Activated naive CD4-positive, alpha-beta T cell treated with anti-CD3 and anti-CD28 coated beads, Interleukin-2, amount 50 U/mL, for 16 hours (primary cell): ENCODE measurements at regions not wholly inside any gene's neighbourhood (a gene's known extent, or its start where the extent isn't known, plus 50 kb on each side); places are given as distances from the start of the nearest gene placed in this dataset.

Experiments used
- DNase-seq: peaks from one replicate; pipeline ENCODE4 v3.0.0-alpha.2; 2020

DNA sequence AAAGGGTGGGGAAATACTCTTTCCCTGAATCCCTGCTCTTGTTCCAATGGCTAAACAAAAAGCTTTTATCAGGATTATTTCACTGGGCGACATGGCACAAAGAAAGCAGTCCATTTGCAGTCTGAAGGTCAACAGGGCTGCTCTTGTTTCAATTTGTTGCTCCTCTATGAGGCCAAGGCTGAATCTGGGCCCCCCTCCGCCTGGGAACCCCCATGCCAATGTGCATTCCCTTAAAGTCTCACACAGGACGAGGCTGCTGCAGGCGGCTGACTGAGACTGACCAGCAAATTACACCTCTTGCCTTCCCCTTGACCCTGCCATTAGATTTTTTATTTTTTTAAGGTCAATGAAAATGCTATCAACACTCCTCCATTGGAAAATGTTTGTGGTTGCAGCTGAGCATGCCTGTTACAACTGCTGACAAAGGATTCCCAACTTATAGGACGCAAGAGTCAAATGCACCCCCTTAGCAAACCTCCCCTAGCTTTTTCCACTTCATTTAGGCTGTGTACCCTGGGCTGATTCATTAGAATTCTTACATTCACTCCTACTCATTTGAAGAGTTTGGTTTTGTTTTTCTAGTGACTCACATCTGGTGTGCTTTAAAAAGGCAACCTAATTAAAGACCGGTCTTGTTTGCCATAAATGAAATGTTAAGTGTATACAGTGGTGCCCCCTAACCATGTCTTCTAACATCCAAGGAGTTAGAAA is 60.8 kb upstream of the ARHGEF3 start:
- peak; percentile 23 for DNase-seq

DNA sequence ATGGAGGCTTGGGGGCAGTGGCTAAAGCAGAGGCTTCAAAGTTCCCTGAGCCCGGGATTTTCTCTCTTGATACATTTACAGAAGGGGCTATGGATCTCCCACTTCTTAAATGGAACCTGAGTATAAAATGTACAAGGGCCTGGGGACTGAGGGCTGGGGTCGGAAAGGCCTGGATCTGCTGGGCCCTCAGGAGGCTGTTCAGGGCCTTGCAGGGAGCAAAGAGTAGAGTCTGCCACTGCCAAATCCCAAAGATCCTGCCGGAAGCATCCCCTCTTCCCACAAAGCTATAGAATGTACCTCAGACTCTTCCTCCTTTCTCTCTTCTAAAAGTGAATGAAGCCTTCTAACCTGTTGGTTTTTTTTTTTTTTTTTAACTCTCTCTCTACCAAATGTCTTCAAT is 59.8 kb upstream of the ARHGEF3 start:
- DNase-seq = no peak

DNA sequence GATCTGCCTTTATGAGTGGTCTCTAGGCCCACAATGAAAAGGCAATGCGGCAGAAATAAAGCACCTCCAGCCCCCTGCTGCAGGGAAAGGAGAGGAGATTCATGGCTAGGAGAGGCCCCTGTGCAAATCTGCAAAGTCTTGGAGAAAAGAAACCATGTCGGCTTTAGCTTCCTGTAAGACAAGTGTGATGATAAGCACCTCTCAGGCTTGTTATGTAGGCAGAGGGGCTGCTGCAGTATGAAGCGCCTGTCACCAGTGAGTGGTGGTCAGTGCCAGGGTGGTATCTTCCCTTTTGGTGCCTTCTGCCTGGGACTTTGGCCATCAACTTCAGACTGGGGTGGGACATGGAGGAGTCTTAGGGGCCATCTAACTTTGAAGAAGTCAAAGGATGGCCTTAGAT is 59.2 kb upstream of the ARHGEF3 start:
- DNase-seq = no peak

DNA sequence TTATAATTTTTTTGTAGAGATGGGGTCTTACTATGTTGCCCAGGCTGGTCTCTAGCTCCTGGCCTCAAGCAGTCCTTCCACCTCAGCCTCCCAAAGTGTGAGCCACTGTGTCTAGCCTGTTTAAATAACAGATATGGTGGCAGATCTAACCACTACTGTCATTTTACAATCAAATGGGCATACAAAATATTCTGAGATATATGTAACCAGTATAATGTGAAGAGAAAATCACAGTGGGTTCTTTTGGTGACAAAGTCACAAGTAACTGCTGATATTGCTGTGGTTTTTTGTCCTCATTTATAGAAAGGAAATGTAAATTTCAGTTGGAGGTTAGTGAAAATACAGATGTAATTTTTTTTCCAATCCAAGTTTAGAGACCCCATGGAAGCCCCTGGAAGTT is 58.6 kb upstream of the ARHGEF3 start:
- no peak for DNase-seq

GRCh38 chr3:56858331-56858730 is 56.6 kb upstream of the ARHGEF3 start:
- DNase-seq = no peak

DNA sequence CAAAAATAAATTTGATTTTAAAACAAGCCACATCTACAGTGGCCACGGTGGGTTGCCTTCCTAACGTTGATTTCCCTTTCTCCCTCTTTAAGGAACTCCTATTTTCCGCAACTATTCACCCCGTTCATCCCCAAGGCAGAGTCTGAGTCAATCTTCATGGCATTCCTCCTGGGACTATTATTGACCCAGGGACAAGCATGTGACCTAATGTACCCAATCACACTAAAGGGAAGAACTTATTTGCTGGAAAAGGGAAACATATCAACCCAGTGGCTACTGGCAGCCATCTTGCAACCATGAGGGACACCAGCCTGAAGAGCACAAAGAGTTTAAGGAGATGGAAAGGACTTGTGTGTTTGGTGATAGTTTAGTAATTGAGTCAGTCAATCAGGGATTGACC is 55.4 kb upstream of the ARHGEF3 start:
- no peak for DNase-seq

DNA sequence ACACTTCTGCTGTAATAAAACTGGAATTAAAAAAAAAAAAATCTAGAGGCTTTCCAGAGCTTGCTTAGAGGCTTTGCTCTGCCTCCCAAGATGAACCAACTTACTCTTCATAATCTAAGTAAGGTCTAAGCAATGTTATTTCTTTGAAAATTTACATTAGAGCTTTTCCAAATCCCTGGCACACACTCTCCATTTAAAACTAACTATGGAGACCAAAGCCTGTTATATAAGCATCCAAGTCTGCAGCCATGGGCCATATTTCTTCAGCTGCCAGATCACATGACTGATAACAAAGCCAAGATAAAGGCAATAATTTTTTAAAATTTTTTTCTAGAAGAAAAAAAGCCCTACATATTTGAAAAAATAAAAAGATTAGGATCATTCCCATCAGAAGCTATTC is 55.0 kb upstream of the ARHGEF3 start:
- no peak for DNase-seq

- DNase-seq = peak; percentile 32
Observed at GRCh38 chr3:56855856-56856512, 54.2 kb upstream of the ARHGEF3 start.

- DNase-seq = no peak
Observed at GRCh38 chr3:56854856-56855611, 53.3 kb upstream of the ARHGEF3 start.

- no peak for DNase-seq
Observed at GRCh38 chr3:56851966-56852884, 50.5 kb upstream of the ARHGEF3 start.
